ENCODE measurements at regions not wholly inside any gene's neighbourhood (a gene's known extent, or its start where the extent isn't known, plus 50 kb on each side); places are given as distances from the start of the nearest gene placed in this dataset.

- Histone ChIP-seq H3K4me3 (no peak overlapping the region), H3K27ac (no peak overlapping the region), H3K4me1 (no peaks in the 10 kb centered on the region), H3K36me3 (no peaks in the 10 kb centered on the region), H3K9me3 (peaks cover 5 to 7% of the 10 kb centered on the region in 2 donors), H3K27me3 (no peaks in the 10 kb centered on the region)
- DNase-seq (ENCODE audit: low spot score in 2 of 2) = no peak
- intact Hi-C loops (cut with DNase I; ENCODE audit: low total_unique reads) = no loop called here
- no peak for TF ChIP-seq CTCF (IDR thresholded peaks at IDR 0.05)
- TF ChIP-seq POLR2AphosphoS5 (IDR thresholded peaks at IDR 0.05) = no peak
- TF ChIP-seq POLR2A (IDR thresholded peaks at IDR 0.05) = no peak
Observed at GRCh38 chr13:37270226-37271001, 164.9 kb upstream of the CSNK1A1L start.

GRCh38 chr13:37263871-37264270, 158.4 kb upstream of the CSNK1A1L start:
- Histone ChIP-seq H3K36me3 (no peaks in the 10 kb centered on the region), H3K27ac (no peak overlapping the region)
- TF ChIP-seq POLR2AphosphoS5 (IDR thresholded peaks at IDR 0.05) = no peak
- TF ChIP-seq CTCF (IDR thresholded peaks at IDR 0.05) = no peak
- TF ChIP-seq POLR2A (IDR thresholded peaks at IDR 0.05) = no peak

GRCh38 chr13:37257706-37258105, 152.2 kb upstream of the CSNK1A1L start:
- intact Hi-C loops (cut with DNase I; ENCODE audit: low total_unique reads) = no loop called here
- no peaks in the 10 kb centered on the region for H3K27me3 ChIP-seq
- peaks cover 5 to 19% of the 10 kb centered on the region in 2 donors for H3K9me3 ChIP-seq
- TF ChIP-seq POLR2A (IDR thresholded peaks at IDR 0.05) (no peak), POLR2AphosphoS5 (IDR thresholded peaks at IDR 0.05) (no peak), CTCF (IDR thresholded peaks at IDR 0.05) (no peak)
- no peak for DNase-seq (ENCODE audit: low spot score in 2 of 2)
- no peak overlapping the region for H3K4me3 ChIP-seq
- no peaks in the 10 kb centered on the region for H3K4me1 ChIP-seq
- H3K36me3 ChIP-seq = no peaks in the 10 kb centered on the region
- H3K27ac ChIP-seq = no peak overlapping the region

More at GRCh38 chr13:37263871-37264270, 158.4 kb upstream of the CSNK1A1L start:
- no peaks in the 10 kb centered on the region for H3K27me3 ChIP-seq
- H3K4me3 ChIP-seq = no peak overlapping the region
- intact Hi-C loops (cut with DNase I; ENCODE audit: low total_unique reads) = no loop called here
- H3K9me3 ChIP-seq = peaks cover 5 to 19% of the 10 kb centered on the region in 2 donors
- H3K4me1 ChIP-seq = no peaks in the 10 kb centered on the region
- no peak for DNase-seq (ENCODE audit: low spot score in 2 of 2)

GRCh38 chr13:37257051-37257450, 151.6 kb upstream of the CSNK1A1L start:
- H3K4me3 ChIP-seq = no peak overlapping the region
- no peaks in the 10 kb centered on the region for H3K4me1 ChIP-seq
- H3K27me3 ChIP-seq = no peaks in the 10 kb centered on the region
- H3K27ac ChIP-seq = no peak overlapping the region
- peaks cover 5 to 19% of the 10 kb centered on the region in 2 donors for H3K9me3 ChIP-seq
- intact Hi-C loops (cut with DNase I; ENCODE audit: low total_unique reads) = no loop called here
- no peaks in the 10 kb centered on the region for H3K36me3 ChIP-seq
- DNase-seq (ENCODE audit: low spot score in 2 of 2) = no peak
- TF ChIP-seq POLR2A (IDR thresholded peaks at IDR 0.05) (no peak), POLR2AphosphoS5 (IDR thresholded peaks at IDR 0.05) (no peak), CTCF (IDR thresholded peaks at IDR 0.05) (no peak)

GRCh38 chr13:37241786-37242185, 136.3 kb upstream of the CSNK1A1L start:
- intact Hi-C loops (cut with DNase I; ENCODE audit: low total_unique reads) = no loop called here

More at GRCh38 chr13:37241786-37242185, 136.3 kb upstream of the CSNK1A1L start:
- no peak for TF ChIP-seq POLR2A (IDR thresholded peaks at IDR 0.05)
- Histone ChIP-seq H3K36me3 (no peaks in the 10 kb centered on the region), H3K4me3 (no peak overlapping the region), H3K27me3 (no peaks in the 10 kb centered on the region), H3K9me3 (peaks cover 0 to 4% of the 10 kb centered on the region in 2 donors), H3K27ac (no peak overlapping the region), H3K4me1 (no peaks in the 10 kb centered on the region)
- no peak for DNase-seq (ENCODE audit: low spot score in 2 of 2)
